ENCODE measurements at regions not wholly inside any gene's neighbourhood (a gene's known extent, or its start where the extent isn't known, plus 50 kb on each side); places are given as distances from the start of the nearest gene placed in this dataset.

DNA sequence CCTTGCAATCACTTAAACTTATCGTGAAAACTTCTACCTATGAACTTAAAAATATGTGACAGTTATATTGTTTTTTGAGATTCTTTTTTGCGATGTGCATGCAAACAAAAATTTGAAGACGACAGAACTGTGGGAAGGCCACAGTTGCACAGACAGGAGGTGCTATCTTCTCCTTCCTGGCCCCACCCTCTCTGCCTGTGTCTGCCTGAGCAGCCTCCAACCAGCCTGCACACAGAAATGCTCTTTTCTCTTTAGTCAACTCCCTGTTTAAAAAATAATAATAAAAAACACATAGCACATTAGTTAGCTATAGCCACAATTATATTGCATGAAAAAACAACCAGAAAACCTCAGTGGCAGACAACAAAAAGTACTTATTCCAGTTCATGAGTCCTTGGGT, 212.2 kb downstream of the ZNF621 start:
- TF ChIP-seq, protein P1, sequence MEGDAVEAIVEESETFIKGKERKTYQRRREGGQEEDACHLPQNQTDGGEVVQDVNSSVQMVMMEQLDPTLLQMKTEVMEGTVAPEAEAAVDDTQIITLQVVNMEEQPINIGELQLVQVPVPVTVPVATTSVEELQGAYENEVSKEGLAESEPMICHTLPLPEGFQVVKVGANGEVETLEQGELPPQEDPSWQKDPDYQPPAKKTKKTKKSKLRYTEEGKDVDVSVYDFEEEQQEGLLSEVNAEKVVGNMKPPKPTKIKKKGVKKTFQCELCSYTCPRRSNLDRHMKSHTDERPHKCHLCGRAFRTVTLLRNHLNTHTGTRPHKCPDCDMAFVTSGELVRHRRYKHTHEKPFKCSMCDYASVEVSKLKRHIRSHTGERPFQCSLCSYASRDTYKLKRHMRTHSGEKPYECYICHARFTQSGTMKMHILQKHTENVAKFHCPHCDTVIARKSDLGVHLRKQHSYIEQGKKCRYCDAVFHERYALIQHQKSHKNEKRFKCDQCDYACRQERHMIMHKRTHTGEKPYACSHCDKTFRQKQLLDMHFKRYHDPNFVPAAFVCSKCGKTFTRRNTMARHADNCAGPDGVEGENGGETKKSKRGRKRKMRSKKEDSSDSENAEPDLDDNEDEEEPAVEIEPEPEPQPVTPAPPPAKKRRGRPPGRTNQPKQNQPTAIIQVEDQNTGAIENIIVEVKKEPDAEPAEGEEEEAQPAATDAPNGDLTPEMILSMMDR (IDR thresholded peaks at IDR 0.05; ENCODE audit: unreplicated experiment), result no peak
- no peaks in the 10 kb centered on the region for H3K36me3 Mint-ChIP-seq (ENCODE audit: insufficient read depth)
- H3K4me1 Mint-ChIP-seq (ENCODE audit: low read depth), result peaks cover 4% of the 10 kb centered on the region
- H3K4me3 Mint-ChIP-seq (ENCODE audit: low read depth), result no peak overlapping the region
- peaks cover 6% of the 10 kb centered on the region for H3K9me3 Mint-ChIP-seq (ENCODE audit: low read depth)
- no peaks in the 10 kb centered on the region for H3K27me3 Mint-ChIP-seq
- no peak overlapping the region for H3K27ac Mint-ChIP-seq
- DNase-seq (ENCODE audit: low spot score, unreplicated experiment), result no peak

GRCh38 chr3:40737343-40737742, 212.6 kb downstream of the ZNF621 start:
- Mint-ChIP-seq H3K27me3 (no peaks in the 10 kb centered on the region), H3K4me3 (ENCODE audit: low read depth) (no peak overlapping the region), H3K27ac (no peak overlapping the region), H3K4me1 (ENCODE audit: low read depth) (peaks cover 5% of the 10 kb centered on the region), H3K36me3 (ENCODE audit: insufficient read depth) (no peaks in the 10 kb centered on the region), H3K9me3 (ENCODE audit: low read depth) (peaks cover 6% of the 10 kb centered on the region)
- DNase-seq (ENCODE audit: low spot score, unreplicated experiment), result no peak
- TF ChIP-seq, protein P1 (IDR thresholded peaks at IDR 0.05; ENCODE audit: unreplicated experiment), result no peak

DNA sequence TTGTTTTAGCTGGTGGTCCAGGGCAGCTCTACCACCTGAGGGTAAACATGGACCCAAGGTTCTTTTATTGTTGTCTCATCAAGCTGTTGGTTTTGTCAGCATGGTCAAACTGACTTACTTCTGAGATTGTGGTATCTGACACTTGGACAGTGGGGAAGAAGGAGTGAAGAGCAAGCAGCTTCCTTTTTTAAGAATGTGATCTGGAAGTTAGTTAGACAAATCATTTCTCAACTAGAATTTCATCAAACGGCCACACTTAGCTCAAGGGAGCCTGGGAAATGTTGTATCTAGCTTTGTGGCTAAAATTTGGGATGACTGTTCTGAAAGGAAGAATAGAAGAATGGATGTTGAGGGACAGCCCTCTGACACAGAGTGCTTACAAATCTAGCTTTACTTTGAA, 215.2 kb downstream of the ZNF621 start:
- Mint-ChIP-seq H3K27me3 (no peaks in the 10 kb centered on the region), H3K36me3 (ENCODE audit: insufficient read depth) (no peaks in the 10 kb centered on the region), H3K27ac (no peak overlapping the region), H3K9me3 (ENCODE audit: low read depth) (no peaks in the 10 kb centered on the region), H3K4me3 (ENCODE audit: low read depth) (no peak overlapping the region), H3K4me1 (ENCODE audit: low read depth) (peaks cover 5% of the 10 kb centered on the region)
- TF ChIP-seq, protein P1 (IDR thresholded peaks at IDR 0.05; ENCODE audit: unreplicated experiment), result no peak
- no peak for DNase-seq (ENCODE audit: low spot score, unreplicated experiment)

DNA sequence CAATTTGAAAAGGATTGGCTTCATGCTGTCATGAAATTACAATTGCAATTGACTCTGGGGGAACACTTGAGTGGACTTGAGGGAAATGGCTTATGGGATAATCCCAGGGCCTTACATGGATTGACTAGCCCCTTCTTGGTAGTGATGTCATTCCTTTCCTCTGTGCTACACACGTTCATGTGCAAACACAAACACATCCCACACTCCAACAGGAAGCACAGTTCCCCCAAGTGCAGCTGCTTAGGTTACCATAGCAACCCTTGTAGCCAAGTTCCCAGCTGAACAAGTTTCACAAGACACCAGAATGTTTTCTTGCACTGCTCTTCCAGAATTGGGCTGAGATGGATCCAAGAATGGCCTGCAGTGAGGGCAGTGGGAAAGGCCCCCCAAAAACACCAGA, 217.0 kb downstream of the ZNF621 start:
- TF ChIP-seq, protein P1 (IDR thresholded peaks at IDR 0.05; ENCODE audit: unreplicated experiment), result no peak
- no peaks in the 10 kb centered on the region for H3K9me3 Mint-ChIP-seq (ENCODE audit: low read depth)
- no peaks in the 10 kb centered on the region for H3K36me3 Mint-ChIP-seq (ENCODE audit: insufficient read depth)
- peaks cover 5% of the 10 kb centered on the region for H3K4me1 Mint-ChIP-seq (ENCODE audit: low read depth)
- DNase-seq (ENCODE audit: low spot score, unreplicated experiment), result no peak
- no peak overlapping the region for H3K4me3 Mint-ChIP-seq (ENCODE audit: low read depth)
- peaks cover 1% of the 10 kb centered on the region for H3K27me3 Mint-ChIP-seq
- H3K27ac Mint-ChIP-seq, result no peak overlapping the region

DNA sequence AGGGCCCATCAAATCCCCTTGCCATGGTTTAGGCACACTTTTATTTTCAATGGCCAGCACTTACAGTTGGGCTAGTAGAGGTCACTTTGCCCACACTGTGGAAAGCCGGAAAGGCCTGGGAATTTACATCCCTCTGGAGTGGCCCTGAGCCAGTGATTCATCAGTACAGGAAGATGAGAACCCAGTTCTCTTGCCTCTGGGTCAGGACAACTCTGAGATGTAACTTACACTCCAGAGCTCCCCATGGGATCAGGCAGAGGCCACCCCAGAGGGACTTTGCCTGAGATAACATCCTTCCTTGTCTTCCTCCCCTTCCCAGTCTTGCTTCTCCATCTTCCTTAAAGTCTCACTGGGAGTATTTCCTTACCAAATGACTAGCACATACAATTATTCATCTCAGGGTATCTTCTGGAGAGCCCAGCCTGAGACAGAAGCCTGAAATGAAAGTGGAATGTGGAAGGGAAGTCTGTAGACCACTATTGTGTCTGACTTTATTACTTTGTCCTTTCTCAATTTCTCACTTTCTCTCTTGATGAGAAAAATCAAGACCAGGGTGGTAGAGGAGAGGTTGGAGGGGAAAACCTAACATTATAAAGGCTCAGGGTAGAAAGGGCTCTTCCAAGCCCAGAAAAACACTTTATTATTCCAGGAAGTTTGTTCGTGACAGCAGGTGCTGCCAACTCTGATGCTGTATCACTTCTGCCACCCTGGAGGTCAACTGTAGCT, 220.8 kb downstream of the ZNF621 start:
- peaks cover 8% of the 10 kb centered on the region for H3K27me3 Mint-ChIP-seq
- no peak overlapping the region for H3K27ac Mint-ChIP-seq
- no peak for DNase-seq (ENCODE audit: low spot score, unreplicated experiment)
- H3K4me1 Mint-ChIP-seq (ENCODE audit: low read depth), result peaks cover 5% of the 10 kb centered on the region
- no peak overlapping the region for H3K4me3 Mint-ChIP-seq (ENCODE audit: low read depth)
- H3K9me3 Mint-ChIP-seq (ENCODE audit: low read depth), result no peaks in the 10 kb centered on the region
- TF ChIP-seq, protein P1 (IDR thresholded peaks at IDR 0.05; ENCODE audit: unreplicated experiment), result no peak
- H3K36me3 Mint-ChIP-seq (ENCODE audit: insufficient read depth), result no peaks in the 10 kb centered on the region

Measured in progenitor cell of endocrine pancreas (in vitro differentiated cells).